Endothelial cell of umbilical vein (primary cell): ENCODE measurements at regions not wholly inside any gene's neighbourhood (a gene's known extent, or its start where the extent isn't known, plus 50 kb on each side); places are given as distances from the start of the nearest gene placed in this dataset.

ENCODE experiments used
- BruUV-seq: library from RNA; stranded (reverse); fragments of 400-500 nt; replicated peaks from 2 replicates; lab custom pipeline; 2021; lab: Mats Ljungman, UMichigan
- CTCF ChIA-PET: fragments of 300-600, 350-600 bp; sonication (Branson Sonifier 250); formaldehyde crosslinking; loops from one replicate; lab custom pipeline; 2021; ENCODE audit warnings: antibody characterized with exemption, inconsistent platforms; lab: Charles Lee
- POLR2A ChIA-PET: fragments of 300-600, 350-600 bp; sonication (Branson Sonifier 250); formaldehyde crosslinking; loops from one replicate; lab custom pipeline; 2021; ENCODE audit warnings: antibody characterized with exemption, inconsistent platforms; lab: Charles Lee
- DNase-seq: peaks from one replicate; pipeline ENCODE4 v3.0.0-alpha.2; 2011; ENCODE audit warnings: low read depth, low spot score
- FAIRE-seq: peaks from 2 replicates; lab custom pipeline; 2011; peaks lifted over from hg19 to GRCh38; lab: Jason Lieb, UNC
- H2AFZ ChIP-seq: 2 replicates; pipeline ENCODE4 v1.6.0; 2012; ENCODE audit warnings: low read depth, low read length, control low read depth, inconsistent platforms
- H3K27ac ChIP-seq: 2 replicates; pipeline ENCODE4 v1.5.1; 2011; ENCODE audit warnings: low read depth, mild to moderate bottlenecking, control low read depth, low read length, moderate library complexity; ENCODE audit not compliant: insufficient read depth
- H3K27me3 ChIP-seq, 2 experiments: 2 replicates each; pipeline versions ENCODE4 v1.6.0 to v1.6.1; 2011; ENCODE audit warnings: low read length in 2 of 2, mixed read lengths in 1 of 2; ENCODE audit not compliant: control insufficient read depth in 2 of 2, insufficient read depth in 2 of 2
- H3K36me3 ChIP-seq, 2 experiments: 2 replicates in 1 of 2; 3 replicates in 1 of 2; pipeline ENCODE4 v1.5.1; 2011; ENCODE audit warnings: low read length in 2 of 2, mild to moderate bottlenecking in 1 of 2, moderate library complexity in 1 of 2; ENCODE audit not compliant: control insufficient read depth in 2 of 2, insufficient read depth in 2 of 2; ENCODE audit errors: extremely low read depth in 1 of 2
- H3K4me1 ChIP-seq: 3 replicates; pipeline ENCODE4 v1.5.1; 2011; ENCODE audit warnings: mild to moderate bottlenecking, low read length; ENCODE audit not compliant: control insufficient read depth, insufficient read depth; ENCODE audit errors: extremely low read depth
- H3K4me2 ChIP-seq: 2 replicates; pipeline ENCODE4 v1.6.1; 2011; ENCODE audit warnings: low read length, control low read depth, mixed read lengths; ENCODE audit not compliant: insufficient read depth
- H3K4me3 ChIP-seq, 3 experiments: fragments of 200-600 bp in 1 of 3; sonication (generic), shearing (Covaris generic) in 1 of 3; replicated peaks in 1 of 3; 2 replicates each; pipeline ENCODE4 v1.5.1; 2011 to 2016; ENCODE audit warnings: control low read depth in 3 of 3, low read length in 3 of 3, mild to moderate bottlenecking in 2 of 3, inconsistent platforms in 1 of 3, low read depth in 1 of 3, moderate library complexity in 1 of 3; ENCODE audit not compliant: insufficient read depth in 1 of 3
- H3K79me2 ChIP-seq: 2 replicates; pipeline ENCODE4 v1.6.0; 2012; ENCODE audit warnings: low read length, inconsistent platforms; ENCODE audit not compliant: control insufficient read depth, insufficient read depth
- H3K9ac ChIP-seq: replicated peaks from 2 replicates; pipeline ENCODE3; 2011; ENCODE audit warnings: low read length, control low read depth; ENCODE audit not compliant: insufficient read depth; ENCODE audit errors: extremely low read depth
- H3K9me1 ChIP-seq: replicated peaks from 3 replicates; pipeline ENCODE4 v1.6.0; 2011; ENCODE audit warnings: mild to moderate bottlenecking, low read length; ENCODE audit not compliant: control insufficient read depth, insufficient read depth; ENCODE audit errors: extremely low read depth
- H3K9me3 ChIP-seq: replicated peaks from 2 replicates; pipeline ENCODE4 v1.5.1; 2012; ENCODE audit warnings: low read length, inconsistent platforms; ENCODE audit not compliant: control insufficient read depth, insufficient read depth
- H4K20me1 ChIP-seq: replicated peaks from 2 replicates; pipeline ENCODE3; 2011; ENCODE audit warnings: mild to moderate bottlenecking, low read length; ENCODE audit not compliant: control insufficient read depth, insufficient read depth; ENCODE audit errors: extremely low read depth
- CTCF ChIP-seq, 2 donors: IDR thresholded peaks; 1 replicate in 1 of 2; 2 replicates in 1 of 2; pipeline ENCODE4 v1.5.1; 2011; ENCODE audit warnings: low read length in 2 of 2, mild to moderate bottlenecking in 2 of 2, moderate library complexity in 2 of 2, control low read depth in 1 of 2, inconsistent platforms in 1 of 2, low read depth in 1 of 2; ENCODE audit not compliant: insufficient read depth in 1 of 2; ENCODE audit errors: extremely low read depth in 1 of 2
- EZH2 ChIP-seq: IDR thresholded peaks from 2 replicates; pipeline ENCODE4 v1.6.1; 2012; ENCODE audit warnings: borderline replicate concordance, low read depth, mild to moderate bottlenecking, moderate library complexity, low read length, inconsistent platforms; ENCODE audit not compliant: severe bottlenecking
- GATA2 ChIP-seq: IDR thresholded peaks from 2 replicates; pipeline ENCODE4 v1.7.0; 2011; ENCODE audit warnings: low read depth, mild to moderate bottlenecking, moderate library complexity, mixed read lengths, low read length; ENCODE audit not compliant: insufficient read length, insufficient read depth
- JUN ChIP-seq: IDR thresholded peaks from 2 replicates; pipeline ENCODE4 v1.6.1; 2011; ENCODE audit warnings: borderline replicate concordance, low read depth; ENCODE audit not compliant: insufficient read length, insufficient read depth
- MAX ChIP-seq: IDR thresholded peaks from 2 replicates; pipeline ENCODE4 v1.6.1; 2011; ENCODE audit not compliant: insufficient read depth, insufficient read length
- POLR2A ChIP-seq: IDR thresholded peaks from 2 replicates; pipeline ENCODE4 v1.6.1; 2012; ENCODE audit warnings: low read depth, mild to moderate bottlenecking, control low read depth, low read length
- POLR2AphosphoS5 ChIP-seq: IDR thresholded peaks from 2 replicates; pipeline ENCODE4 v1.6.1; 2012; ENCODE audit warnings: low read depth, mild to moderate bottlenecking, control low read depth, low read length, moderate library complexity; ENCODE audit not compliant: insufficient read depth
- dilution Hi-C: fragments of 300-500 bp; cut with MboI; formaldehyde crosslinking; loops from one replicate; pipeline ENCODE4 v1.15.0; 2019; ENCODE audit warnings: low sequenced_read_pairs; ENCODE audit not compliant: extremely low pct_ligation_motif_present
- intact Hi-C: fragments of 100-400 bp; cut with micrococcal nuclease; formaldehyde crosslinking; loops from one replicate; pipeline ENCODE4 v1.10.0; 2022

GRCh38 chr20:11248011-11248409 is 574.2 kb upstream of the JAG1 start:
- intact Hi-C loops (no loop called here), dilution Hi-C loops (no loop called here)
- Histone ChIP-seq H3K9ac (no peak overlapping the region), H3K79me2 (no peaks in the 10 kb centered on the region), H3K4me1 (peaks cover 6% of the 10 kb centered on the region), H3K27me3 (no peaks in the 10 kb centered on the region), H2AFZ (no peak overlapping the region), H3K4me2 (no peak overlapping the region), H3K27ac (no peak overlapping the region), H3K4me3 (no peak overlapping the region), H3K9me3 (no peaks in the 10 kb centered on the region), H3K36me3 (no peaks in the 10 kb centered on the region), H3K9me1 (no peaks in the 10 kb centered on the region), H4K20me1 (no peaks in the 10 kb centered on the region)
- FAIRE-seq (no peak), DNase-seq (no peak)
- ChIA-PET POLR2A (no interaction called here), CTCF (interaction anchor here (1.4 to 1.8 kb wide), 2 partner anchors 21 to 43 kb away, joined by 3 to 7 read pairs; no protein-coding TSS in a partner anchor)
- no TSS peak for BruUV-seq
- TF ChIP-seq POLR2AphosphoS5 (no peak), EZH2 (no peak), POLR2A (no peak), JUN (no peak), GATA2 (no peak), CTCF (IDR thresholded peaks at IDR 0.05; ENCODE audit: extremely low read depth in 1 of 2, insufficient read depth in 1 of 2, low read depth in 1 of 2, low read length in 2 of 2) (no peak), MAX (no peak)
